Neuron (in vitro differentiated cells): ENCODE measurements at regions not wholly inside any gene's neighbourhood (a gene's known extent, or its start where the extent isn't known, plus 50 kb on each side); places are given as distances from the start of the nearest gene placed in this dataset.

Source experiments
- H2AFZ ChIP-seq: one replicate; pipeline ENCODE4 v1.6.1; 2013; ENCODE audit warnings: low read depth, mild to moderate bottlenecking, inconsistent platforms, low read length, moderate library complexity
- H3K27me3 ChIP-seq: one replicate; pipeline ENCODE4 v1.6.1; 2013; ENCODE audit warnings: low read length; ENCODE audit not compliant: insufficient read depth
- H3K36me3 ChIP-seq: one replicate; pipeline ENCODE4 v1.6.1; 2013; ENCODE audit warnings: low read length; ENCODE audit not compliant: insufficient read depth
- H3K4me1 ChIP-seq: one replicate; pipeline ENCODE4 v1.6.1; 2013; ENCODE audit warnings: low read length; ENCODE audit not compliant: insufficient read depth
- H3K4me3 ChIP-seq: 2 replicates; pipeline ENCODE4 v1.5.1; 2013; ENCODE audit warnings: mild to moderate bottlenecking, low read length, moderate library complexity
- H3K9me3 ChIP-seq: one replicate; pipeline ENCODE4 v1.6.1; 2013; ENCODE audit warnings: low read length

DNA sequence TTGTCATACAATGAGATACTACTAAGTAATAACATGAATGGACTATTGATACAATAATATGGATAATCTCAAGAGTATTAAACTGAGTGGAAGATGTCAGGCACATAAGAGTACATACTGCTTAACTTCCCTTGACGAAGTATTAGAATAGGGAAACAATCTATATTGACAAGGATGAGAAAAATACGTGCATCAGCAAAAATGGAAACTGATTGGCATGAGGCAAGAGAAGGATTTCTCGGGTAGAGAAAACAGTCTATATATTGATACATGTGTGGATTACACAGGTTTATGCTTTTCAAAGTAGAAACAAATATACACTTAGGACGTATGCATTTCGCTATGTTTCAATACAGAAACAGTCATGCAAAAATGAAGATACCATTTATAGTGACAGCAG lies 57.4 kb downstream of the PRR20E start:
- no peaks in the 10 kb centered on the region for H3K36me3 ChIP-seq
- H3K27me3 ChIP-seq = no peaks in the 10 kb centered on the region
- H3K4me1 ChIP-seq = no peaks in the 10 kb centered on the region
- H2AFZ ChIP-seq = no peak overlapping the region
- H3K9me3 ChIP-seq = no peaks in the 10 kb centered on the region
- no peak overlapping the region for H3K4me3 ChIP-seq

DNA sequence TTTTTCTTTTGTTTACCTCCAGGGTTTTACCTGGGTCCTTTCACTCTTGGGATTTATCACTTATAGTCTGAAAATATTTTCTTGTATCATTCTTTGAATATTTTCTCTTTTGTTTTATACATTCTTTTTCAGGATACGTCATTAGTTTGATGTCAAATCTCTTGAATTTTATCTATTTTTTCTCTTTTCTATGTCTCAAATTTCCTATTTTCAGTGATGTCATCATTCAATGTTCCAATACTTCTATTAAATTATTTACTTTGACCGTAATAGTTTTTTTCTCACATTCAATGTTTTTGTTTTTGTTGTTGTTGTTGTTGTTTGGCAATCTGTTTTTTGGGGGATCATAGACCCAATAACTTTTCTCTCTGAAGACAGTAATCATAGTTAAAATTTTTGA lies 83.5 kb downstream of the PRR20E start:
- Histone ChIP-seq H3K4me1 (no peaks in the 10 kb centered on the region), H3K9me3 (no peaks in the 10 kb centered on the region), H3K4me3 (no peak overlapping the region), H3K27me3 (no peaks in the 10 kb centered on the region), H2AFZ (no peak overlapping the region), H3K36me3 (no peaks in the 10 kb centered on the region)

DNA sequence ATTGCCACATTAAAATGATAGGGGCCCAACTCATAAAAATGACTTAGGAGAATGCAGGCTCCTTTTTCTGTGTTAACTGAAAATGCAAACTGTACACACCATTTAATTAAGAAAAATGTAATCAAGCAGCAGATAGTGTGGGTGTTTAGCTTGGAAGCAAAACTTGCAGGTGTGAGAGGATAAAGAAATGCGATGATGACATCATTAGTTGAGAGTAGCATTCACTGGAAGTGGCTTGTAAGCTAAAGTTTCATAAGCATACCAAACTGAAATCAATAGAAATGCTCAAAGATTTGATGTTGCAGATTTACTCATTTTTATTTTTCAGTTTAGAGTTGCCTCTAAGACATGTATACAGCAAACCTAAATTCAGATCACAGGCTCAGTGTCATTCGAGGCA lies 86.6 kb downstream of the PRR20E start:
- H3K9me3 ChIP-seq = no peaks in the 10 kb centered on the region
- no peak overlapping the region for H3K4me3 ChIP-seq
- no peak overlapping the region for H2AFZ ChIP-seq
- H3K36me3 ChIP-seq = no peaks in the 10 kb centered on the region
- peaks cover 5% of the 10 kb centered on the region for H3K4me1 ChIP-seq
- H3K27me3 ChIP-seq = no peaks in the 10 kb centered on the region

DNA sequence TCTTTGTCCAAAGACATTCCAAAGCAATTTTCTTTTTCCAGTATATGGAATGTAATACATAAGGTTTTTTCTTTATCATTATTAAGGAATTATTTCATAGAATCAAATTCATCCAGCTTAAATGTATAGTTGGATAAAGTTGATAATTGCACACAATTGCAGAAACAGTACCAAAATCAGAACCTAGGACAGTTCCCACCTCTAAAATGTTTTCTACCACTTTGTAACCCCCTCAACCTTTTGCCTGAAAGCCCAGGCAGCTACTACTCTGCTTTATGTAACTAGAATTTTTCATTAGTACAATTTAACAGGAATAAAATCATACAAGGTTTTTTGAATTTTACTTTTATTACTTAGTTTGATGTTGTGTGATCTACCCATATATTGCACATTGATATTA lies 98.0 kb downstream of the PRR20E start:
- no peaks in the 10 kb centered on the region for H3K36me3 ChIP-seq
- no peak overlapping the region for H2AFZ ChIP-seq
- H3K9me3 ChIP-seq = no peaks in the 10 kb centered on the region
- H3K27me3 ChIP-seq = no peaks in the 10 kb centered on the region
- H3K4me3 ChIP-seq = no peak overlapping the region
- H3K4me1 ChIP-seq = no peaks in the 10 kb centered on the region

DNA sequence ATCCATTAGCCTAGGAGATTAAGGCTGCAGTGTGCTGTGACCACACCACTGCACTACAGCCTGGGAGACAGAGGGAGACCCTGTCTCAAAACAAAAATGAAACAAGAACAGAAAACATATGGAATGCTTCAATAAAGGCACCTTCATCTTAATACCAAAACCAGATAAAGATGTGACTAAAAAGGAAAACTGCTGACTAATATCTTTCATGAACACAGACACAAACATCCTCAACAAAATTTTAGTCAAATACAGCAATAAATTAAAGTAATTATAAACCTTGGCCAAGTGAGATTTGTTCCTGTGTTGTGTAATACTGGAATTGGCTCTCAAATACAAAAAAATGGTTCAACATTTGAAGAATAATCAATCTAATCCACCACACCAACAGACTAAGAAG lies 103.5 kb downstream of the PRR20E start:
- no peaks in the 10 kb centered on the region for H3K9me3 ChIP-seq
- H2AFZ ChIP-seq = no peak overlapping the region
- no peak overlapping the region for H3K4me3 ChIP-seq
- H3K36me3 ChIP-seq = no peaks in the 10 kb centered on the region
- H3K27me3 ChIP-seq = no peaks in the 10 kb centered on the region
- no peaks in the 10 kb centered on the region for H3K4me1 ChIP-seq

DNA sequence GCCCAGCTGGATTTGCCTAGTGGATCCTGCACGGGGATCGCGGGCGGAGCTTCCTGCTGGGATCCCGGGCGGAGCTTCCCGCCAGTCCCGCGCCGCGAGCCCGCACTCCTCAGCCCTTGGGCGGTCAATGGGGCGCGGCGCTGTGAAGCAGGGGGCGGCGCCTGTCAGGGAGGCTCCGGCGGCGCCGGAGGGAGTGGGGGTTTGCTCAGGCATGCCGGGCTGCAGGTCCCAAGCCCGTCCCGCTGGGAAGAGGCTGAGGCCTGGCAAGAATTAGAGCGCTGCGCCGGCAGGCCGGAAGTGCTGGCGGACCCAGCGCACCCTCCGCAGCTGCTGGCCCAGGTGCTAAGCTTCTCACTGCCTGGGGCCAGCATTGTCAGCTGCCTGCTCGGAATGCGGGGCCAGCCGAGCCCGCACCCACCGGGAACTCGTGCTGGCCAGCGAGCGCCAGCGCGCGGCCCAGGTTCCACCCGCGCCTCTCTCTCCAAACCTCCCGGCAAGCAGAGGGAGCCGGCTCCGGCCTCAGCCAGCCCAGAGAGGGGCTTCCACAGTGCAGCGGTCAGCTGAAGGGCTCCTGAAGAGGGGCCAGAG lies 119.6 kb downstream of the PRR20E start:
- no peaks in the 10 kb centered on the region for H3K36me3 ChIP-seq
- no peaks in the 10 kb centered on the region for H3K27me3 ChIP-seq
- H3K9me3 ChIP-seq = no peaks in the 10 kb centered on the region
- H3K4me3 ChIP-seq = peak overlapping the region; percentile 40
- H3K4me1 ChIP-seq = no peaks in the 10 kb centered on the region
- peak overlapping the region; percentile 38 for H2AFZ ChIP-seq

DNA sequence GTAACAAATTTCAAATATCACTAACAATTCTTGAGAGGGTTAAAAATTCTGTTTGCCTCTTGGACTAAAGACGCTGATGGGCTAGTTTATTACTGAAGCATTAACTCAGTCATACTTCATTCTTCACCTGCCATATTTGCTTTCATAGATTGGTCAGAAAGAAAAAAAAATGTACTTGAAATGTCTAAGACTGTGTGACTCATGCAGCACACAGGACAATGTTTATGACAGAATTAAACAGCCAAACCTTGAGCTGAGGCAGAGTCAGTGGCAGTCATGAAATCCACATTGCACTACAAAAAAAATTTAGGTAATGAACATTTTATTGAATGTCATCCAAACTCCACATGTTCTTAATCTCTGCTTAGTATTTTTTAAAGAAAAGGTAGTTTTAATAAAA lies 135.6 kb downstream of the PRR20E start:
- no peaks in the 10 kb centered on the region for H3K27me3 ChIP-seq
- H3K4me3 ChIP-seq = no peak overlapping the region
- H3K36me3 ChIP-seq = no peaks in the 10 kb centered on the region
- no peaks in the 10 kb centered on the region for H3K9me3 ChIP-seq
- no peaks in the 10 kb centered on the region for H3K4me1 ChIP-seq
- no peak overlapping the region for H2AFZ ChIP-seq

DNA sequence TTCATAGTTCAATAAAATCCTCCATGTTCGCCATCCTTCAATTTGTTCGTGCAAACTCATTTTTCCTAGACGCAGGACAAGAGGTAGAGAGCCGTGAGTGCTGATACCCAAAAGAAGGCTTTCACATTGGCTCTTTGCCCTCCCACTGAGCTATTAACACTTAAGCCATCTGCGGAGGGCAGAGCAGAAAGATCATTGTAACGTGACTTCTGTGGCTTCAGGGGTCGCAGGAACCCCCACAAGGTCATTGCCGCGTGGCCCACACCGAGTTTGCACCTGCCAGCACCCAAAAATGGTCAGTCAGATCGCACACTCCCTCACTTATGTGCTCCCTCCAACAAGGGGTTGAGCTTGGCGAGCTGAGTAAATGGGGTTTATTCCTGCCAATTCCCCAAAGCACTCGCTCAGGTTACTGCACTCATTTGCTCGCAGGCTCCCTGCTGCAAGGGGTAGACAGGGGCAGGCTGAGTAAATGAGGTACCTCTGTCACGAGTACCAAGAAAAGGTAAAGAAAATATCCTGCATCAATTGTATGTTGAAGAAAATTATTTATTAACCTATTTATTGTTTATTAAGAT lies 144.1 kb downstream of the PRR20E start:
- Histone ChIP-seq H3K27me3 (no peaks in the 10 kb centered on the region), H3K4me3 (no peak overlapping the region), H2AFZ (peak overlapping the region; percentile 9), H3K9me3 (no peaks in the 10 kb centered on the region), H3K4me1 (no peaks in the 10 kb centered on the region), H3K36me3 (no peaks in the 10 kb centered on the region)

DNA sequence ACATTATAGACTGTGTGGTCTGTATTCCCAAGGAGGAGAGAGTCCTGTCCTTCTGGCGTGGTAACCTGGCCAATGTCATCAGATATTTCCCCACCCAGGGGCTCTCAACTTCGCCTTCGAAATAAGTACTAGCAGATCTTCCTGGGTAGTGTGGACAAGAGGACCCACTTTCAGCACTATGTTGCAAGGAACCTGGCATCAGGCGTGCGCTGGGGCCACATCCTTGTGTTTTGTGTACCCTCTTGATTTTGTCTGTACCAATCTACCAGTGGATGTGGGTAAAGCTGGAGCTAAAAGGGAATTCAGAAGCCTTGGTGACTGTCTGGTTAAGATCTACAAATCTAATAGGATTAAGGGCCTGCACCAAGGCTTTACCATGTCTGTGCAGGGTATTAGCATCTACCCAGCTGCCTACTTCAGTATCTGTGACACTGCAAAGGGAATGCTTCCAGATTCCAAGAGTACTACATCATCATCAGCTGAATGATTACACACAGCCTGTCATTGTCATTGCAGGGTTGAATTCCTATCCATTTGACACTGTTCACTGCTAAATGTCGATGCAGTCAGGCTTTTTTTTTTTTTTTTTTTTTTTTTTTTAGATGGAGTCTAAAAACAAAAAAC lies 148.0 kb downstream of the PRR20E start:
- H3K4me3 ChIP-seq = no peak overlapping the region
- no peaks in the 10 kb centered on the region for H3K27me3 ChIP-seq
- H3K9me3 ChIP-seq = no peaks in the 10 kb centered on the region
- no peak overlapping the region for H2AFZ ChIP-seq
- no peaks in the 10 kb centered on the region for H3K36me3 ChIP-seq
- H3K4me1 ChIP-seq = no peaks in the 10 kb centered on the region

DNA sequence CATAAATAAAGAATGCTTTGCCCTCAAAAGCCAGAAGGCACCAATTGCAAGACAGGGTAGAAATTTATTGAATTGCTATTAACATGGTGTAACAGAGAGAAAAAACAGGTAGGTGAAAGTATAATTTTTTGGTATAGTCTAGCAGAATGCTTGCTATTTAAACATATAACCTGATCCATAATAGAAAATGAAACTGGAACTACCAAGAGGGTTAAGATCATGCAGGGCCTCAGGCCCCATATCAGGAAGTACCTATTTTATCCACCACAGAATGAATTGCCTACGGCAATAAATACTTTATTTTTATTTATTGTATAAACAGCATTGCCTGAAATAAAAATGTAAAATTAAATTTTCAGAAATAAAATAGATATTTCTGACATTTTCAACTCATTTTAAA lies 159.5 kb downstream of the PRR20E start:
- Histone ChIP-seq H3K4me3 (no peak overlapping the region), H3K4me1 (no peaks in the 10 kb centered on the region), H3K27me3 (no peaks in the 10 kb centered on the region), H3K36me3 (no peaks in the 10 kb centered on the region), H2AFZ (no peak overlapping the region), H3K9me3 (no peaks in the 10 kb centered on the region)

DNA sequence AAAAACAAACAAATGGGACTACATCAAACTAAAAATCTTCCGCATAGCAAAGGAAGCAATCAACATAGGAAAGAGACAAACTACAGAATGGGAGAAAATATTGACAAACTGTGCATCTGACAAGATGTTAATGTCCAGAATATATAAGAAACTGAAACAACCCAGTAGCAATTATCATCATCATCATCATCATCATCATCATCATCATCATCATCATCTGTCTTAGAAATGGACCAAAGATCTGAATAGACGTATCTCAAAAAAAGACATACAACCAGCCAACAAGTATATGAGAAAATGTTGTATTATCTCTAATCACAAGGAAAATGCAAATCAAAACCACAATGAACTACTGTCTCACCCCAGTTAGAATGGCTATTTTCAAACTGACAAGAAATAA lies 173.9 kb downstream of the PRR20E start:
- H2AFZ ChIP-seq = no peak overlapping the region
- no peaks in the 10 kb centered on the region for H3K36me3 ChIP-seq
- H3K27me3 ChIP-seq = no peaks in the 10 kb centered on the region
- H3K9me3 ChIP-seq = no peaks in the 10 kb centered on the region
- no peaks in the 10 kb centered on the region for H3K4me1 ChIP-seq
- H3K4me3 ChIP-seq = no peak overlapping the region

DNA sequence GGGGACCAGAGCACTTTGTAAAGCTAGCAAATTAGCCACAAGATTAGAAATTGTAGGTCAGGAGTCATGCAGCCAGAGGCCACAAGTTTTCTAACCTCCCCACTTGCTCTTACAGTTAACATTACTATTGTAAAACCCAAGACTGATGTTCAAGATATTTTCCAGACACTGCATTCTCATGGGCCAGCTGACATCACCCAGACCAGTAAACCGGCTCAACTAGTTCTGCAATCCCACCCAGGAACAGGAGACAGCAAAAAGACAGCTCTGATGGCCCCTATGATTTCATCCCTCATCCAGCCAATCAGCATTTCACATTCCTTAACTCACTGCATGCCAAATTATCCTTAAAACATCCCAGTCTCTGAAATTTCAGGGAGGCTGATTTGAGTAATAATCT lies 178.5 kb downstream of the PRR20E start:
- no peak overlapping the region for H2AFZ ChIP-seq
- no peaks in the 10 kb centered on the region for H3K4me1 ChIP-seq
- H3K9me3 ChIP-seq = no peaks in the 10 kb centered on the region
- H3K27me3 ChIP-seq = no peaks in the 10 kb centered on the region
- H3K36me3 ChIP-seq = no peaks in the 10 kb centered on the region
- no peak overlapping the region for H3K4me3 ChIP-seq

DNA sequence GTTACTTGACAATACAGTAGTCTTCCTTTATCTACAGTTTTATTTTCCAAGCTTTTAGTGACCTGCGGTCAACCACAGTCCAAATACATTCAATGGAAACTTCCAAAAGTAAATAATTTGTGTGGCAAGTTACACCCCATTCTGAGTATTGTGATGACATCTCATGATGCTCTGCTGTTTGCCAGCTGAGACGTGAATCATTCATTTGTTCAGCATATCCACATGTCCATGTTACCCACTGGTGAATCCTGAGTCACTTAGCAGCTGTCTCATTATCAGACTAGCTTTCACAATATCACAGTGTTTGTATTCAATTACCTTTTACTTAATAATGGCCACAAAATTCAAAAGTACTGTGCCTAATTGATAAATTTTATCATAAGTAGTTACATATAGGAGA lies 179.8 kb downstream of the PRR20E start:
- Histone ChIP-seq H2AFZ (no peak overlapping the region), H3K4me1 (no peaks in the 10 kb centered on the region), H3K27me3 (no peaks in the 10 kb centered on the region), H3K4me3 (no peak overlapping the region), H3K36me3 (no peaks in the 10 kb centered on the region), H3K9me3 (no peaks in the 10 kb centered on the region)

DNA sequence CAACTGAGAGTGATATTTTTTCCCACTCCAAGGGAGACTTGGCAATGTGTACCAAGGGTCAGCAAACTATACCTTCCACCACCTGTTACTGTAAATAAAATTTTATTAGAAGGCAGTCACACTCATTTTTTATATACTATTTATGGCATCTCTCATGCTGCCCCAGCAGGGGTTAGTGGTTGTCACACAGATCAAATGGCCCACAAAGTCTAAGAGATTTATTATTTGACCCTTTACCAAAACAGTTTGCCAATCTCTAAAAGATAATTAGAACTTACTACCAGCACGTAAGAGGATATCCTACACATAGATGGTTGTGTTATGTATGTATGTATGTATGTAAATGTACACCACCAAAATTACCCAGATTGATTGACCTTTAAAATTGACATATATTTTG lies 185.1 kb downstream of the PRR20E start:
- Histone ChIP-seq H3K4me3 (no peak overlapping the region), H3K36me3 (no peaks in the 10 kb centered on the region), H3K9me3 (no peaks in the 10 kb centered on the region), H3K4me1 (no peaks in the 10 kb centered on the region), H3K27me3 (no peaks in the 10 kb centered on the region), H2AFZ (no peak overlapping the region)
